Erythroblast (primary cell): ENCODE measurements at regions not wholly inside any gene's neighbourhood (a gene's known extent, or its start where the extent isn't known, plus 50 kb on each side); places are given as distances from the start of the nearest gene placed in this dataset.

Source experiments
- GATA1 ChIP-seq: IDR thresholded peaks from 2 replicates; pipeline ENCODE4 v1.6.1; 2011; ENCODE audit warnings: low read depth, mild to moderate bottlenecking, control low read depth, low read length, moderate library complexity
- POLR2A ChIP-seq: IDR thresholded peaks from 2 replicates; pipeline ENCODE4 v1.6.1; 2011; ENCODE audit warnings: mild to moderate bottlenecking, low read length

DNA sequence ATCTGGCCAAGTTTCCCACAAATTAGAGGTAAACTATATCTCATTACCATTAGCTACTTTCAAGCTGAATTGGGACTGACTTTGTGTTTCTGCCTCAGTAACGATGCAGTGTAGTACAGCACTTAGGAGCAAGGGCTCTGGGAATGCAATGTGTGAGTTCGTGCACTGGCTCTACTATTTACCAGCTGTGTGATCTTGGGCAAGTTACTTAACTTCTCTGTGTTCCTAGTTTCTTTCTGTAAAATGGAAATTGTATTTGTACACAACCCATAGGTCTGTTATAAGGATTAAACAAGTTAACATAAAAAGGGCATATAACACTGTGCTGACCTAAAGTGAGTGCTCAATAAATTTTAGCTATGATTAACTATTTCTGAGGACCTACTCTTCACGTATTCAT lies 65.0 kb upstream of the CSF1 start:
- no peak for TF ChIP-seq POLR2A
- TF ChIP-seq GATA1: no peak
